ENCODE measurements at regions not wholly inside any gene's neighbourhood (a gene's known extent, or its start where the extent isn't known, plus 50 kb on each side); places are given as distances from the start of the nearest gene placed in this dataset.

GRCh38 chr10:81127931-81128330, 590.2 kb downstream of the SH2D4B start:
- TF ChIP-seq CTCF (IDR thresholded peaks at IDR 0.05): no peak
- TF ChIP-seq POLR2A (IDR thresholded peaks at IDR 0.05): no peak
